ENCODE measurements at regions not wholly inside any gene's neighbourhood (a gene's known extent, or its start where the extent isn't known, plus 50 kb on each side); places are given as distances from the start of the nearest gene placed in this dataset.

DNA sequence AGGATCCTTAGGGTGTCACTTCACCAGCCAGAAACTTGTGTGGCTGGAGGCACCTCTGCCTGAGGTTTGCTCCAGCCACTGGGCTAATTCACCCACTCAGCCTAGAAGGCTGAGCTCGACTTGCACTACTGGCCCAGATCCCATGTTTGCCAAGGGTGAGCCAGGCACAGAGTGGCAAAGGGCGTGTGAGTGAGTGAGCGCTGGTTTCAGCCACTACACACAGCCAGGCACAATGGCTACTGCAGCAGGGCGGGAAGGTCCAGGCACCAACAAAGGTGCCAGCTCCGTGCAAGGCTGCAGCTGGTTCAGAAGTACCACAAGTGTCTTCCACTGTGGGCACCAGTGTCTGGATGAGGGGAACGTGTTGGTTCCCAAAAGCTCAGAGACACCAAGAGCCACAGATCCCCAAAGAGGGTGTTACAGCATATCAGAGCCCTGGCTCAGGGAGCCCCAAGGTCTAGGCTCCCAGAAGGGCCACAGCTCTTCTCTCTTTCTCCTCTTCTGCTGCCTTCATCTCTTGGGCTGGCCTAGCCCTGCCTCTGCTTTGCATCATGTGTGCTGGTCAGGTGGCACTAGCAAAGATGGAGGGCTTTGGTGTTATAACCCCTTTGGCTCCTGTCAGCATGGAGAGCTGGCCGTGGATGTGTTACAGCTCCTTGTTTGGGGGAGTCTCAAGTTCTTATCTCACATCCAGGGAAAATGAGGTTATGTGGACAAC is 736.3 kb upstream of the KLHL1 start:
- TF ChIP-seq, protein P1, sequence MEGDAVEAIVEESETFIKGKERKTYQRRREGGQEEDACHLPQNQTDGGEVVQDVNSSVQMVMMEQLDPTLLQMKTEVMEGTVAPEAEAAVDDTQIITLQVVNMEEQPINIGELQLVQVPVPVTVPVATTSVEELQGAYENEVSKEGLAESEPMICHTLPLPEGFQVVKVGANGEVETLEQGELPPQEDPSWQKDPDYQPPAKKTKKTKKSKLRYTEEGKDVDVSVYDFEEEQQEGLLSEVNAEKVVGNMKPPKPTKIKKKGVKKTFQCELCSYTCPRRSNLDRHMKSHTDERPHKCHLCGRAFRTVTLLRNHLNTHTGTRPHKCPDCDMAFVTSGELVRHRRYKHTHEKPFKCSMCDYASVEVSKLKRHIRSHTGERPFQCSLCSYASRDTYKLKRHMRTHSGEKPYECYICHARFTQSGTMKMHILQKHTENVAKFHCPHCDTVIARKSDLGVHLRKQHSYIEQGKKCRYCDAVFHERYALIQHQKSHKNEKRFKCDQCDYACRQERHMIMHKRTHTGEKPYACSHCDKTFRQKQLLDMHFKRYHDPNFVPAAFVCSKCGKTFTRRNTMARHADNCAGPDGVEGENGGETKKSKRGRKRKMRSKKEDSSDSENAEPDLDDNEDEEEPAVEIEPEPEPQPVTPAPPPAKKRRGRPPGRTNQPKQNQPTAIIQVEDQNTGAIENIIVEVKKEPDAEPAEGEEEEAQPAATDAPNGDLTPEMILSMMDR (IDR thresholded peaks at IDR 0.05; ENCODE audit: insufficient read depth, low read length, poor library complexity, severe bottlenecking), result no peak
- no peak for TF ChIP-seq EZH2phosphoT487 (conservative IDR thresholded peaks at IDR 0.05; ENCODE audit: low read length)
